OCI-LY3 (cell line): ENCODE measurements at regions not wholly inside any gene's neighbourhood (a gene's known extent, or its start where the extent isn't known, plus 50 kb on each side); places are given as distances from the start of the nearest gene placed in this dataset.

ENCODE experiments used
- H2AFZ ChIP-seq: fragments of 200-600, 300-600 bp; shearing (Covaris generic); 2 replicates; pipeline ENCODE4 v1.6.0; 2014; ENCODE audit warnings: antibody characterized with exemption, low read depth, low read length
- H3K27ac ChIP-seq: fragments of 200-600, 300-600 bp; sonication (generic); 2 replicates; pipeline ENCODE4 v1.5.1; 2014; ENCODE audit warnings: mild to moderate bottlenecking, low read length, moderate library complexity, mixed read lengths
- H3K27me3 ChIP-seq: fragments of 200-600, 300-600 bp; sonication (generic); 2 replicates; pipeline ENCODE4 v1.6.1; 2014; ENCODE audit warnings: low read depth, low read length, mixed read lengths
- H3K36me3 ChIP-seq: fragments of 200-600, 300-600 bp; sonication (generic); replicated peaks from 2 replicates; pipeline ENCODE3; 2014; ENCODE audit warnings: low read depth, low read length, mixed read lengths
- H3K4me1 ChIP-seq: fragments of 300-600, 200-600 bp; sonication (generic); 2 replicates; pipeline ENCODE4 v1.6.1; 2014; ENCODE audit warnings: low read length, mixed read lengths
- H3K4me2 ChIP-seq: fragments of 200-600, 300-600 bp; sonication (generic); 2 replicates; pipeline ENCODE4 v1.6.1; 2014; ENCODE audit warnings: low read length, mixed read lengths
- H3K4me3 ChIP-seq: fragments of 300-600, 200-600 bp; sonication (generic); 2 replicates; pipeline ENCODE4 v1.5.1; 2014; ENCODE audit warnings: antibody characterized with exemption, mild to moderate bottlenecking, low read length, moderate library complexity
- H3K79me2 ChIP-seq: fragments of 300-600, 200-600 bp; shearing (Covaris generic); 2 replicates; pipeline ENCODE4 v1.6.1; 2014; ENCODE audit warnings: mild to moderate bottlenecking, low read length, mixed read lengths
- H3K9ac ChIP-seq: fragments of 300-600, 200-600 bp; shearing (Covaris generic); 2 replicates; pipeline ENCODE4 v1.6.0; 2014; ENCODE audit warnings: mild to moderate bottlenecking, low read length, moderate library complexity
- H3K9me3 ChIP-seq: fragments of 200-600, 300-600 bp; shearing (Covaris generic); 2 replicates; pipeline ENCODE4 v1.6.1; 2014; ENCODE audit warnings: low read length, mixed read lengths; ENCODE audit not compliant: insufficient read depth
- H4K20me1 ChIP-seq: fragments of 200-600, 300-600 bp; sonication (generic); 2 replicates; pipeline ENCODE4 v1.6.1; 2016; ENCODE audit warnings: low read length, mixed read lengths; ENCODE audit not compliant: insufficient read depth
- CTCF ChIP-seq: fragments of 200-600, 300-600 bp; sonication (generic); IDR thresholded peaks from 2 replicates; pipeline ENCODE4 v1.5.1; 2014; ENCODE audit warnings: antibody characterized with exemption, low read length, low read depth
- EZH2phosphoT487 ChIP-seq: fragments of 200-600 bp; shearing (Covaris generic); IDR thresholded peaks from 2 replicates; pipeline ENCODE4 v1.6.1; 2018; ENCODE audit warnings: antibody characterized with exemption, mixed run types, low read depth

GRCh38 chr18:24530630-24531111, 70.2 kb downstream of the HRH4 start:
- H2AFZ ChIP-seq, result no peak overlapping the region

GRCh38 chr18:24534271-24534670, 73.8 kb downstream of the HRH4 start:
- H3K27ac ChIP-seq, result no peak overlapping the region
- H2AFZ ChIP-seq, result no peak overlapping the region
- no peak overlapping the region for H3K9ac ChIP-seq

More at GRCh38 chr18:24530630-24531111, 70.2 kb downstream of the HRH4 start:
- Histone ChIP-seq H3K4me2 (no peak overlapping the region), H3K4me1 (no peaks in the 10 kb centered on the region), H3K79me2 (no peaks in the 10 kb centered on the region), H3K4me3 (no peak overlapping the region), H3K36me3 (no peaks in the 10 kb centered on the region), H4K20me1 (no peaks in the 10 kb centered on the region), H3K27ac (no peak overlapping the region), H3K27me3 (peaks cover 35% of the 10 kb centered on the region), H3K9me3 (no peaks in the 10 kb centered on the region), H3K9ac (no peak overlapping the region)
- no peak for TF ChIP-seq CTCF

GRCh38 chr18:24534737-24535136, 74.3 kb downstream of the HRH4 start:
- no peak overlapping the region for H3K4me2 ChIP-seq
- no peak overlapping the region for H2AFZ ChIP-seq
- no peaks in the 10 kb centered on the region for H4K20me1 ChIP-seq
- no peak overlapping the region for H3K4me3 ChIP-seq
- no peaks in the 10 kb centered on the region for H3K4me1 ChIP-seq
- no peak for TF ChIP-seq EZH2phosphoT487
- no peak for TF ChIP-seq CTCF
- no peaks in the 10 kb centered on the region for H3K79me2 ChIP-seq
- H3K9me3 ChIP-seq, result no peaks in the 10 kb centered on the region
- H3K27ac ChIP-seq, result no peak overlapping the region
- peaks cover 56% of the 10 kb centered on the region for H3K27me3 ChIP-seq
- no peaks in the 10 kb centered on the region for H3K36me3 ChIP-seq
- no peak overlapping the region for H3K9ac ChIP-seq

More at GRCh38 chr18:24534271-24534670, 73.8 kb downstream of the HRH4 start:
- Histone ChIP-seq H3K4me2 (no peak overlapping the region), H3K79me2 (no peaks in the 10 kb centered on the region), H3K4me3 (no peak overlapping the region), H3K4me1 (no peaks in the 10 kb centered on the region), H3K36me3 (no peaks in the 10 kb centered on the region), H4K20me1 (no peaks in the 10 kb centered on the region), H3K27me3 (peaks cover 56% of the 10 kb centered on the region), H3K9me3 (no peaks in the 10 kb centered on the region)
- TF ChIP-seq EZH2phosphoT487, result no peak
- TF ChIP-seq CTCF, result no peak

- TF ChIP-seq CTCF (no peak), EZH2phosphoT487 (no peak)
- Histone ChIP-seq H4K20me1 (no peaks in the 10 kb centered on the region), H3K27me3 (peaks cover 51% of the 10 kb centered on the region), H3K9me3 (no peaks in the 10 kb centered on the region), H3K4me2 (no peak overlapping the region), H3K4me1 (no peaks in the 10 kb centered on the region), H3K27ac (no peak overlapping the region), H3K36me3 (no peaks in the 10 kb centered on the region), H2AFZ (no peak overlapping the region), H3K9ac (no peak overlapping the region), H3K4me3 (no peak overlapping the region), H3K79me2 (no peaks in the 10 kb centered on the region)
Observed at GRCh38 chr18:24535527-24536295, 75.3 kb downstream of the HRH4 start.
